Stimulated activated CD4-positive, alpha-beta T cell treated with anti-CD3 and anti-CD28 coated beads, Interleukin-2, amount 100 ng/mL, for 48 hours (primary cell): ENCODE measurements at regions not wholly inside any gene's neighbourhood (a gene's known extent, or its start where the extent isn't known, plus 50 kb on each side); places are given as distances from the start of the nearest gene placed in this dataset.

Experiments used
- DNase-seq, 2 donors: peaks; one replicate each; pipeline ENCODE4 v3.0.0-alpha.2; 2020

GRCh38 chr10:88062385-88062784 is 199.0 kb downstream of the PTEN start:
- no peak for DNase-seq

GRCh38 chr10:88062798-88063472 is 199.5 kb downstream of the PTEN start:
- no peak for DNase-seq

DNA sequence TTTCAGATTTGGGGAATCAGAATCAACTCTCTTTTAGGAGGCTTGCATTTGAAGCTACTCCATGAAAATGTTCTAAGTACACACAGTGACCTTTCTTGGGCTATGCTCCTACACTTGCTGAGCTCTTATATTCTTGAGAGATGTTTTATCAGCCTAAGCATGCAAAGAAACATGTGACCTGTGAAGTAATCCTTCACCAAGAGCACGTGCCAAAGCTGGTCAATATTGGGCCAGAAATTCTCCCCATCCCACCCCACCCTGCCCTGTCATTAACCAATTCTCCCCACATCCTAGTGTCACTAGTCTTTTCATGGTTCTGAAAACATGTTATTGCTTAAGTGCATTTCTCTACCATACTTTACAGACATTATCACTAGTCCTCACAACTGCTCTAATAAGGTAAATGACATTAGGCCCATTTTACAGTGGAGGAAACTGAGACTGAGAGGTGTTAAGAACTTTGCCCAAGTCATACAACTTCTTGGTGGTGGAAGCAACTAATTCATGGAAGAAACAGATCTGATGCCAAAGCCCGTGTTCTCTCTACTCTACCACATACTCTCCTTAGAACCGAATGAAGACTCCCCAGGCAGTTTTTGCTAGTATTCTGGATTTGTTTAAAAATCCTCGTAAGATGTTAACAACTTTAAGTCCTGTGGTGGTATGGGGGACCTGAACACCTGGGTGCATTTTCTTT is 200.6 kb downstream of the PTEN start:
- DNase-seq: no peak

DNA sequence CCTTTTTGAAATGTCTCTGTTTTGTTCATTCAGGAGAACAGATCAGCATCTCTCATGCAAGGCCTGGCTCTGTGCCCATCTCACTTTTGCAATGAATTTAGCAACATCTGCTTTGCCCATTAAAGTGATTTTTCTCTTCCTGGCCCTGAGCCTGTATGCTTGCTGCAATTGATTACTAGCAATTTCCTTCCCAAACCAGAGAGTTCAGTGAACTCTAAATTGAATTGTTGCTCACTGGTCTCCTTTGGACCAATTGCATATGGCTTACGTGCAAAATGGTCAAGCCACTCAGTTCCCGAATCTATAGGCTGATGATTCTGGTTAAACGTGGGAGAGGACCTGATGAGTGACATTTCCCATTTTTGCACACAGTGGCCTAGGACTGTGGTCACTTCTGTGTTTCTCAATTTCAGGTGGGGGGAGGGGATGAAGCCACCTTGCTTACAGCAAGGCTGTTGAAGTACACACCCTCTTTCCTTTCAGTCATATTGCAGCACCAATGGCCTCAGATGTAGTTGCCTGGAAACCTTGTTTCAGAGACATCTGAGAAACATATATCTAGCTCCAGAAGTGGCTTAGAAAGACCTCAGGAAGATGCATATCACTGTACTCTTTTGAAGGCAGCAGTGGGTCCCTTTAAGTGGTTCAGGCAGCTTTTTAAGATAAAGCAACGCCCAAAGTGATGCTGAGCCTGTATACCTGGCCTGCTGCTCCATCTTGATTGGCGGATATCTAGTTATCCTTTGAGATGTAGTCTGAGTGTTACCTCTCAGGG is 201.4 kb downstream of the PTEN start:
- peak in 1 of 2 donors; percentile 24 for DNase-seq

GRCh38 chr10:88065383-88066049 is 202.1 kb downstream of the PTEN start:
- DNase-seq: peak; percentile 24

- no peak for DNase-seq
Measured at GRCh38 chr10:88066319-88066718, 202.9 kb downstream of the PTEN start.

DNA sequence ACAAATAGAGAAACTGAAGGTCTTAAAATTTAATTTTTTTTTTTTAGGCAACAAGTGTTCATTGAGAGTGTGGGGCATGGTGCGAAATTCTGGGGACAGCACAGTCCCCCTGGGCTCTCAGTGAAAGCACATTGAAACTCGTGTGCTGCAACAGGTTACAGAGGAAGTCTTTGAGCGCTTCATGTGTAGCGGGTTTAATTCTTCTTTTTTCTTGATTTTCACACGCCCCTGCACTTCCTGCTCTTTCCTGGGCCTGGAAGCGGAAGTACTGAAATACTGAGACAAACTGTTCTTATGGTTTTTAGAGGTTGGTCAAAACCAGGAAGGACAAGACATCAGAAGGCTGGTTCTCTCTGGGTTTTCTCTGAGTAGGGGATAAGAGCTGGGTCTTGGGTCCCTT is 203.5 kb downstream of the PTEN start:
- DNase-seq: no peak

GRCh38 chr10:88067737-88068136 is 204.3 kb downstream of the PTEN start:
- DNase-seq: no peak

- no peak for DNase-seq
Measured at GRCh38 chr10:88069338-88069737, 205.9 kb downstream of the PTEN start.

DNA sequence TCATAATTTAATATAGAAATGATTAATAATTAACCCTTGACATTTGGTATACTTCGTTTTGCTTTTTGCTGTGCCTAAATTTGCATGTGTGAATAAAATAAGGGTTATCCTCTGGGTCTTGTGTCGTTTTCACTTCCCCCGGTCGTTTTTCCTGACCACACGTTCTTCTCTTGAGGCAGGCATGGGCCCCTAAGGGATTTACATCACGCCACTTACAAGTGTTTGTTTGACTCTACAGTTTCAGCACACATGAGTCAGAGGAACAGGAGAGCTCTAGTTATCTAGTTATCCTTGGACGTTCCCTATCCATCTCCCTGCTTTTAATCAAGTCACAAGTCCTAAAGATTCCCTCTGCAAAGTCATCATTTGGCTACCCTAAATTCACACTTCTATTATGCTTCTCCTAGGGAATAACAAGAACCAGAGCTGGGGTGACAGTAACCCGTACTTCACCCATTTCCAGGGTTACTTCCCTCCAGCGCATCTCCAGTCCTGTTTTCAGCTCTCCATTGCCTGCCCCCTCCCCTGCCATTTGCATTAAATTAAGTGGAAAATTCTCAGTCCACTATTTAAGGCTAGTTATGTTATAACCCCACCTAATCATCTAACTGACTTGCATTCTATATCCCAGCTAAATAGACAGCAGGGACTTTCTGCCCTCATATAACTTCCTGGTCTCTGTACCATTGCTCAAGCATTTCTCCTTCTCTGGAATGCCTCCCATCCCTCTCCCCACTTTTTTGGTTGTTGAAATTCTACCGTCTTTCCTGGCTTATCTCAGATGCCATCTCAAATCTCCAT is 206.9 kb downstream of the PTEN start:
- DNase-seq: no peak

DNA sequence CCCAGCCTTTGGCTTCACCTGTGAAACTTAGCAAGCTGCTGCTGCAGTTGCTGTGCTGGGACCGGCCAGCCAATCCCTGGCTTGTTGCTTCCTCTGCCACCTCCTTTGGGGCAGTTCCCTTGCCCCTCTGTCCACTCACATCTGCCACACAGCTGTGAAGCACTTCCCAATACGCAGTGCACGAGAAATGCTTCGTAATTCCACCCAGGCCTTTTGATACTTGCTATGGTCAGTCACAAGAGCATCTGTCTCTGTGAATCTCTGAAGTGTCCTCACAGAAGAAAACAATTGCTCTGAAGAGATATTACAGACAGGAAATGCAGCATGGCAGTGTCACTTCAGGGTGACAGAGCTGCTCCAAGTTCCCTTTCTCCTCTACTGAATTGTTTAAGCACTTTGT is 208.5 kb downstream of the PTEN start:
- DNase-seq: no peak

DNA sequence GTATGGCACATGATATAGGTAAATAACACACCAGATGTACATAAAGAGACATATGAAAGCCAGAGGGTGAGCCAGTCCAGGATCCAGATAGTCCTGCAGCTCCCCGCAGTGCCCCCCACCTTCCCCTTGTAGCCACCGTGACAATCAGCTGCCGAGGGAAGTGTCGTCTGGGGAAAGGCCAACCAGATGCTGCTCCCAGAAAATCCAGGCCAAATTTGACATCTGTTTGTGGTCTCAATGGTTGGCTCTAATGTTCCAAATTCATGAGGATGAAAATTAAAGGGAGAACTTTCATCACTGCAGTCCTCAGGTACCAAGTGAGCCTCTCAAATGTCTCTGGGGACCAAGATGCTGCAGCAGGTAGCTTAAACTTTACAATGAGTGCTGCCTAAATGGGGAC is 210.3 kb downstream of the PTEN start:
- DNase-seq: no peak

GRCh38 chr10:88074971-88075370 is 211.5 kb downstream of the PTEN start:
- no peak for DNase-seq

DNA sequence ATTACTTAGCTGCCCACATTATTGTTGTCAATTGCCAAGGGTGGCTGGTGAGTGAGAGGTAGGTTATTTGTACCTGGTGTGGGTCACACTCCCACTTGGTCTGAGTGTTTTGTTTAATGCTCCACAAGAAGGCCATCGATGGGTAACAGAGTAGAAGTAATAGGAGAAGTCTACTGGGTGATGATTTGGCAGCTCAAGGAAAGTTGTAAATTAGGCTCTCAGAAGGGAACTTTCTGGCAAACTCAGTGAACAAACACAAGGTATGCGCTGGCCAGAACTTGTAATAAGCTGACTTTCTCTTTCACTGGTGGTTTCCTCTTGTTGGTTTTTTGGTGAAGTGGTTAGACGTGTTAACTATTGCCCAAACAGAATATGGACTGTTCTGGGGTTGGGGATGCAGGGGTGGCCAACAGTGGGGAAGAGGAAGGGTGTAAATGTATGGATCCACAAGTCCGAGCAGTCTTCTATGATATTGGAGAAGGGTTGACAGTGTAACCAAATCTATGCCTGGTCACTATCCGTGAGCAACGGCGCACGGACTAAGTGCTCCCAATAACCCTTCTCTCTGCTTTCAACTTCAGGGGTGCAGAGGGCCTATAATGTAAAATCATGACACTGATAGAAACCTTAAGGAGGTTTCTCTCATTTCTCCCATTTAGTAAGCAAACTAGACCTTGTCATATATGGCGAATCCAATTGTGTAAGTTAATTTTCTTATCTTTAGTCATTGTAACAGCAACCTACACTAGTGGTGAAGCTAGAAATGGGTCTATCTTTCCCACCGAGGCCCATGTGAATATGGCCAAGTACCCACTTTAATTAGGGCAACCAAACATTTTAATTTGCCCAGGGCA is 212.8 kb downstream of the PTEN start:
- DNase-seq: no peak

- DNase-seq: no peak
Measured at GRCh38 chr10:88077977-88078376, 214.6 kb downstream of the PTEN start.

DNA sequence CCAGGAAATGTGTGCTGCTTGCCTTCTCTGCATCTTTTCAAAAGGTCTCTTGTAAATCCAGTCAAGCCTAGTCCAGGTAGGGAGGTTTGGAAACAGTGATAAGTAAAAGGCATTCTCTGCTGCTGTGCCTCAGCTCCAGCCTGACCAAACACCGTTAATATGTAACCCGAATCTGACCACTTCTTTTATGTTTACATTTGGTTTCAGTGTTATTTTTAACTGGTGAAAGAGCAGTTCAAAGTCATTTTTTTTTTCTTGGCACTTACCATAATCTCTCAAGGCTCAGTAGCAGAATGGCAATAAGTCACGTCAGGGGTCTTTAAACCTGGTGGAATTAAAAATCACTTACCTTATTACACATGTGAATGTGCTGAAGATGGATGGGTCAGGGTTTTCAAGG is 216.8 kb downstream of the PTEN start:
- DNase-seq: no peak

- no peak for DNase-seq
Measured at GRCh38 chr10:88081457-88082054, 218.1 kb downstream of the PTEN start.

- no peak for DNase-seq
Measured at GRCh38 chr10:88082391-88082790, 219.0 kb downstream of the PTEN start.

GRCh38 chr10:88082806-88083596 is 219.6 kb downstream of the PTEN start:
- no peak for DNase-seq

GRCh38 chr10:88083597-88083989 is 220.2 kb downstream of the PTEN start:
- no peak for DNase-seq
